ENCODE measurements at regions not wholly inside any gene's neighbourhood (a gene's known extent, or its start where the extent isn't known, plus 50 kb on each side); places are given as distances from the start of the nearest gene placed in this dataset.

DNA sequence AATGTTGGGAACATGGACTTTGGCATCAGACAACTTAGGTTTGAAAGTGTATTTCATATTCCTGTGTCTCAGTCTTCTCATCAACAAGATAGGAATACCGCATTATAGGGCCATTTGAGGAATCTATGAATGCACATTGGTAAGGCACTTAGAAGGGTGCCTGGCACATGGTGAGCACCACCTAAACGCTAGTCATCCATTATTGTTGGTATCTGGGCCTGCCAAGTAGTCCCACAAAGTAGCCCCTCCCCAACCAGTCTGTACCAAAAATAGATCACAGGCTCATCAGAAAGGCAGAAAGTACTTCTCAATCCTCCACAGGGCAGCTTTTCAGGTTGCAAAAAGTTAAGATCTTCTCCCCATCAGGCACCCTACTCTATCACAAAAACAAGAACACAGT, 162.3 kb upstream of the KLF3 start:
- Histone ChIP-seq H3K27ac (no peak overlapping the region), H3K27me3 (no peaks in the 10 kb centered on the region), H3K36me3 (no peaks in the 10 kb centered on the region), H3K9me3 (no peaks in the 10 kb centered on the region), H3K4me1 (no peaks in the 10 kb centered on the region), H3K4me3 (replicated peaks in 1 of 3) (no peak overlapping the region)
- TF ChIP-seq POLR2A (IDR thresholded peaks at IDR 0.05), result no peak
- TF ChIP-seq, protein P1, sequence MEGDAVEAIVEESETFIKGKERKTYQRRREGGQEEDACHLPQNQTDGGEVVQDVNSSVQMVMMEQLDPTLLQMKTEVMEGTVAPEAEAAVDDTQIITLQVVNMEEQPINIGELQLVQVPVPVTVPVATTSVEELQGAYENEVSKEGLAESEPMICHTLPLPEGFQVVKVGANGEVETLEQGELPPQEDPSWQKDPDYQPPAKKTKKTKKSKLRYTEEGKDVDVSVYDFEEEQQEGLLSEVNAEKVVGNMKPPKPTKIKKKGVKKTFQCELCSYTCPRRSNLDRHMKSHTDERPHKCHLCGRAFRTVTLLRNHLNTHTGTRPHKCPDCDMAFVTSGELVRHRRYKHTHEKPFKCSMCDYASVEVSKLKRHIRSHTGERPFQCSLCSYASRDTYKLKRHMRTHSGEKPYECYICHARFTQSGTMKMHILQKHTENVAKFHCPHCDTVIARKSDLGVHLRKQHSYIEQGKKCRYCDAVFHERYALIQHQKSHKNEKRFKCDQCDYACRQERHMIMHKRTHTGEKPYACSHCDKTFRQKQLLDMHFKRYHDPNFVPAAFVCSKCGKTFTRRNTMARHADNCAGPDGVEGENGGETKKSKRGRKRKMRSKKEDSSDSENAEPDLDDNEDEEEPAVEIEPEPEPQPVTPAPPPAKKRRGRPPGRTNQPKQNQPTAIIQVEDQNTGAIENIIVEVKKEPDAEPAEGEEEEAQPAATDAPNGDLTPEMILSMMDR (IDR thresholded peaks at IDR 0.05), result no peak
- intact Hi-C loops (cut with DNase I), result no loop called here
- DNase-seq, result no peak
- WGBS, 2 donors, result 89 to 100% methylated on average over 2 of the region's 2 CpGs

DNA sequence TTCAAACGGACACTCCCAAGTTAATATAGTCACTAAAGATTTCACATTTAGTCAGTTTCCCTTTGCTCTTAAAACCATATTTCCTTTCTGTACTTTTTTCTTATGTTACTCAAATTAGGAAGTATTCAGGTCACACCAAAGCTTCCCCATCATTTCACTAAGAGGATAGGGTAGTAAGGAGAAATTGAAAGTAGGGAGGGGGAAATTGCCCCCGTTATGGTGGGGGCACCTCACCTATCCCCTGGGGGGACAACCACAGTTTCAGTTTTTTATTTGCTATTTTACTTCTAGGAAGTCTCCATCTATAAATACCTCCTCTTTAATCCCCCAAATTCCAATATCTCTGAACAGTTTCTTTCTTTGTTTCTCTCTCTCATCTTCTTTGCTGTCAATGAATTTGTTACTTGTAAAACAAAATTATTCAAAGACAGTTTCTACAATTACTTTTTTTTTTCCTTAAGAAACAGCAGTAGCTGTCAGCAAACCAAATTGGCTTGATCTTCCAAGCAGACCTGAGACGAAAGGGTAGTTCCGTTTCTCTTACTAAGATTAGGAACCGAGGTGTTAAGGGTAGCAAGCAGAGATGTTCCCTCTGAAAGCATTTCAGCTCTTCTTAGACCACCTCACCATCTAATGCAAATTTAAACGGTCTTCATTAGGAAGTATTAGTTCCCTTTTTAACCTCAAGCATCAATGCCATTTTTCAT, 160.2 kb upstream of the KLF3 start:
- no peak overlapping the region for H3K27ac ChIP-seq
- intact Hi-C loops (cut with DNase I), result no loop called here
- WGBS, 2 donors, result 83 to 89% methylated on average over 6 of the region's 6 CpGs
- no peaks in the 10 kb centered on the region for H3K27me3 ChIP-seq
- no peaks in the 10 kb centered on the region for H3K36me3 ChIP-seq
- no peaks in the 10 kb centered on the region for H3K9me3 ChIP-seq
- TF ChIP-seq, protein P1 (IDR thresholded peaks at IDR 0.05), result no peak
- TF ChIP-seq POLR2A (IDR thresholded peaks at IDR 0.05), result no peak
- DNase-seq, result no peak
- no peak overlapping the region for H3K4me3 ChIP-seq (replicated peaks in 1 of 3)
- no peaks in the 10 kb centered on the region for H3K4me1 ChIP-seq

DNA sequence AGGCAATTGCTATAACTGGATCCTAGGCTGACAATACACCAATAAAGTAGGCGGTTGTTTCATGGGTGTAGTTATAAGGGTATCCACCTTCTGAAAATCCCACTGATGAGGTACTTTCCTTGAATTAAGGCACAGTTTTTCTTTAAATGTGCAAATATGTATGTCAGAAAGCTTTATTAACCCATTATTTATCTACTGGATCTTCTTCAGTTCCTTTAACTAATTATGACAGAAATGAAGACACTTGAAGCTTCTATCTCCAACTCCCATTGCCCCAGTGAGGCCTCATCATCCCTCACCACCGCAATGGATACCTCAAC, 159.6 kb upstream of the KLF3 start:
- no peak overlapping the region for H3K27ac ChIP-seq
- no peaks in the 10 kb centered on the region for H3K36me3 ChIP-seq
- H3K4me1 ChIP-seq, result no peaks in the 10 kb centered on the region
- H3K4me3 ChIP-seq (replicated peaks in 1 of 3), result no peak overlapping the region
- intact Hi-C loops (cut with DNase I), result no loop called here
- no peaks in the 10 kb centered on the region for H3K9me3 ChIP-seq
- H3K27me3 ChIP-seq, result no peaks in the 10 kb centered on the region
- TF ChIP-seq, protein P1 (IDR thresholded peaks at IDR 0.05), result no peak
- no peak for TF ChIP-seq POLR2A (IDR thresholded peaks at IDR 0.05)
- DNase-seq, result no peak
- WGBS, 2 donors, result 96 to 97% methylated on average over 2 of the region's 2 CpGs

DNA sequence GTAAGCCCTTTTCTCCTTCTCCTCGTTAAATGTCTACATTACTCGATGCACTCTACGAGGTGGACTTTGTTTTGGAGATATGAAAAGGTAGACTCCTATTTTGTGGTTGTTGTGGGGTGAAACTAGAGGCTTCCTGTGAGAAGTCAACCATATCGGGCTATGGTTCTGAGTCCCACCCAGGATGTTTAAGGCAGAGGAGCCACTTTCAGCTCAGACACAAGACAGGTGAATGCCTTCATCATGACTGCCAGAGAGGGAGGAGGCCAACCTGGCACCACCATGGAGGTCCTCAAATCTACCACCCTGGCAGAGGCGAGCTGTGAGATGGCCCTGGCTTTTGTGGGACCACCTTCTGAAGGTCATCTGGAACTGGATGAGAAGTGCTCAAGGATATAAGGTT, 154.4 kb upstream of the KLF3 start:
- no peak for DNase-seq
- Histone ChIP-seq H3K36me3 (no peaks in the 10 kb centered on the region), H3K4me1 (no peaks in the 10 kb centered on the region), H3K4me3 (replicated peaks in 1 of 3) (no peak overlapping the region), H3K27me3 (no peaks in the 10 kb centered on the region), H3K27ac (no peak overlapping the region), H3K9me3 (no peaks in the 10 kb centered on the region)
- intact Hi-C loops (cut with DNase I), result no loop called here
- WGBS, 2 donors, result 84 to 92% methylated on average over 5 of the region's 5 CpGs
- TF ChIP-seq, protein P1 (IDR thresholded peaks at IDR 0.05), result no peak
- no peak for TF ChIP-seq POLR2A (IDR thresholded peaks at IDR 0.05)

DNA sequence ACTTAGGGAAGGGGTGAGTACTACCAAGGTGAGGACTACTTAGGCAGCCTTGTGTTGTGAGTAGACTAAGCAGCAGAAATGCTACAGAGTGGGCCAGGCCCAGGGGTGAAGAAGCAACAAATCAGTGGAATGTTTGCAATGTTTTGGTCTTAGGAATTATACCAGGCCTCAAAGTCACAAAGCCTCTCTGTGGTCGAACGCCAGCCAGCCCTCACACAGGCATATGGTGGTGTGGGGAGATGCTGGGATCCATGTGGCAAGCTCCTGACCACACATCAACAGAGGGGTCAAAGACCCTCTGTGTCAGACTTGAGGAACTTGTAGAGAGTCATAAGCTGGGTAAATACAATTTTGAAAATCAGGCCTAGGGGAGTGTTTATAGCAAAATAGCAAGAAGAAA, 153.8 kb upstream of the KLF3 start:
- Histone ChIP-seq H3K27ac (no peak overlapping the region), H3K36me3 (no peaks in the 10 kb centered on the region), H3K9me3 (no peaks in the 10 kb centered on the region), H3K4me1 (no peaks in the 10 kb centered on the region), H3K27me3 (no peaks in the 10 kb centered on the region), H3K4me3 (replicated peaks in 1 of 3) (no peak overlapping the region)
- intact Hi-C loops (cut with DNase I), result no loop called here
- 95 to 97% methylated on average over 2 of the region's 2 CpGs for WGBS, 2 donors
- DNase-seq, result no peak
- no peak for TF ChIP-seq POLR2A (IDR thresholded peaks at IDR 0.05)
- TF ChIP-seq, protein P1 (IDR thresholded peaks at IDR 0.05), result no peak
